HG03565 (cell line): ENCODE measurements at regions not wholly inside any gene's neighbourhood (a gene's known extent, or its start where the extent isn't known, plus 50 kb on each side); places are given as distances from the start of the nearest gene placed in this dataset.
"Not testable (repeated sequence)": the region's sequence is repeated elsewhere in the genome, so short reads cannot be mapped to it uniquely, and the experiment has no call there.

Experiments used
- ATAC-seq: cut with Tn5 transposase; IDR thresholded peaks from one replicate; pipeline ENCODE4 v1.9.1; 2021; ENCODE audit warnings: mild to moderate bottlenecking, moderate library complexity; ENCODE audit not compliant: unreplicated experiment

DNA sequence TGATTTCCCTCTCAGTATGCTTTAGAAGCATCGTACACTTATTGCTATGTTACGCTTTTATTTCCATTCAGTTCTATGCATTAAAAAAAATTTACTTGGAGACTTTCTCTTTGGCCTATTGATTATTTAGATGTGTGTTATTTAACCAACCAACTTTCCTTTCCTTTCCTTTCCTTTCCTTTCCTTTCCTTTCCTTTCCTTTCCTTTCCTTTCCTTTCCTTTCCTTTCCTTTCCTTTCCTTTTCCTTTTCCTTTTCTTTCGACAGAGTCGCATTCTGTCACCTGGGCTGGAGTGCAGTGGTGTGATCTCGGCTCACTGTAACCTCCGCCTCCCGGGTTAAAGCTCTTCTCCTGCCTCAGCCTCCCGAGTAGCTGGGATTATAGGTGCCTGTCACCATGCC lies 502.7 kb upstream of the LARGE1 start:
- ATAC-seq = not testable (repeated sequence)

DNA sequence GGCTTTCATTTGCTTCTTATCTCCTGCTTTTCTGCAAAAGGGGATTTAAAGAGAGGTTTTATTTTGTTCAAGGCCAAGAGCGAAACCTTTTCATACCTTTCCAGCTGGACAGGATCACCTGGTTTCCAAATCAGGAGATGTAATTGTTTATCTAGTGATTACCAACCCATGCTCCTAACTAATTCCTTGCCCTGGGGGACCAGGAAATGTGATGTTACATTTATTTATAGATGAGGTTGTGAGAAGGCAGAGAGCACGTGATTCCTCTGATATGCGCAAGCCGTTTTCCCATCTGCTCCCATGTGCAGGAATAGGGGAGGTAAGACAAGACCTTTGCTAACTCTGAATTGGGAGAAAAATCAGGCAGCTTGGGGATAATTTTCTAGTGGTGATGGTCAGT lies 507.2 kb upstream of the LARGE1 start:
- ATAC-seq = no peak

DNA sequence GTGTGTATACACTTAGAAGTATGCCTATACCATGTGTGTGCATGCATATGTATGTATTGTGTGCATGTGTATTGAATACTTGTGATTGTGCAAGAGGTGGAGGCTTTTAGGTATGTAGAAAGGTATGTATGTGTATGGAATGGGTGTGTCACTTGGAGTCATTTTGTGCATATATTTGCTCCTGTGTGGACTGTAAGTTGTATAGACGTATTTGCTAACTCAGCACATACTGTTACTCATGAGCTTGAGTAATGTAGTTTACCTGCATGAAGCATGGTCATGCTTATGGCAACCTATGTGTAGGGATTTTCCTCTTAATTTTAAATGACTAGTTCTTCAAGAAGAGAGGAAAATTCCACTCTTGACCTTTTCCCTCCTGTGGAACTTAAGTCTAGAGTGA lies 507.6 kb upstream of the LARGE1 start:
- ATAC-seq = no peak

DNA sequence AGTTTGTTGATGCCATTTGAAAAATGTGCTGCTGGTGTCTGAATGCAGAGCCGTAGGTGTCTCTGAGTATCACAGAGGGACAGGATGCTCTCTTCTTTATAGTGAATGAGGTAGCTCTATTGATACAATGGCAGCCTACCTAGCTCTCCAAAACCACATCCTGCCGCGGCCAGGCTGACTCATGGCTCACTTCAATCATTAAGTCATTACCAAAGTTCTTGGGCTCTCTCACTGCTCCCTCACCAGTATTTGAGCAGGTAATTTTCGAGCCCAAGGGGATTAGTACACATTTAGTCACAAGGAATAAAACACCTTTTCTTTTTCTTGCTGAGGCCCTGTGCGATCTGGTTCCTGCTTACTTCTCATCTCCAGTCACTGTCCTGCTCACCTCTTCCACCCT lies 509.0 kb upstream of the LARGE1 start:
- ATAC-seq = no peak

DNA sequence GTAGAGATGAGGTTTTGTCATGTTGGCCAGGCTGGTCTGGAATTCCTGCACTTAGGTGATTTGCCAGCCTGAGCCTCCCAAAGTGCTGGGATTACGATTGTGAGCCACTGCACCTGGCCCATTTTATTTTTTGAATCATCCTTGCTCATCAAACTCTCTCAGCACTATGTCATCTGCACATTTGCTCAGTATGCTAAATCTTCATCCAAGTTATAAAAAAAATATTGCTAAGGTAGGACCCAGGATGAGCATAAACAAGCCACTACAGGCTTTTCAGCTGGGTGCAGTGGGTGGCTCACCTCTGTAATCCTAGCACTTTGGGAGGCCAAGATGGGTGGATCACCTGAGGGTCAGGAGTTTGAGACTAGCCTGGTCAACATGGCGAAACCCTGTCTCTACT lies 510.1 kb upstream of the LARGE1 start:
- no peak for ATAC-seq

DNA sequence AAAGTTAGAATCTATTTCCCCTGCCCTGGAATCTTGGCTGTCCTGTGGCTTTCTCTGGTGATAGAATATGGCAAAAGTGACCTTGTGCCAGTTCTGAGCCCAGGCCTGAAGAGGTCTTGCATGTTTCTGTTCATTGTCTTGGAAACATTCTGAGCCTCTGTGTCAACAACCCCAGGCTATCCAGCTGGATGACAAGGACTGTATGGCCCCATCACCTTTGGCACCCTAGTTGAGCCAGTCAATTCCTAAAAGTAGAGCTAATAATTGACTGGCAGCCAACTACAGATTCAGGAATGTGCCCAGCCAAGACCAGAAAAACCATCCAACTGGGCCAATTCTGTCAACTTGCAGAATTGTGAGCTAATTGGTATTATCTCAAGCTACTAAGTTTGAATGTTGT lies 514.1 kb upstream of the LARGE1 start:
- no peak for ATAC-seq

DNA sequence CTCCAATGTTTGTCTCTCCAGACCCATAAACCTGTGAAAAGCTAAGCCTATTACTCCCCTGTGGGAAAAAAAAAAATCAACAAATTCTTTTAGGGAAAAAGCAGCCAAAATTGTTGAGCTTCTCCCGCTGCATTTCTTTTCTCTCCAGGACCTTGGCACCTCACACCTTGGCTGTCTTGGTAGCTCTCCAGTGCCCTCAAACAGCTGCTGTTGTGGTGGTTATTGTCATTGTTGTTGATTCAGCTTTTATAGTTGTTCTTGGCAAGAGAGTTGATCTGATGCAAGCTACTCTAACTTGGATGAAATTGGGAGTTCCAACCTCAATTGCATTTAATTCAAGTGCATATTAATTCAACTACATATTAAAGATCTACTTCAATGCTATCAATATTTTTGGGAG lies 516.9 kb upstream of the LARGE1 start:
- no peak for ATAC-seq

DNA sequence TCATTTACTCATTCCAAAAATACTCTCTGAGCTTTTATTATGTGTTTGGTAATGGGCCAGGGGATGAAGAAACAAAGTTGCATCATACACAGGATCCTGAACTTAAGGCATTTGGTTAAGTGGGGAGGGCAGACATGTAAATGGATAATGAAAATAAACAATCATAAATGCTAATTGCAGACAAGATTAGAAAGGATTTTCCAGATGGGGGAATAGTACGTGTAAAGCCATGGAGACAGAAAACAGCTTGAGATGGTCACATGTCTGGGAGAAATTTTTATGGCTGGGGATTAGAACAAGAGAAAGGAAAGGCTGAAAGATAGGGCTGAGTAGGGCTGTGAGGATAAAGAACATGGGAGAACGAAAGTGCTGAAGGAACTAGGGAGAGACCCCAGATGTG lies 534.3 kb upstream of the LARGE1 start:
- no peak for ATAC-seq

DNA sequence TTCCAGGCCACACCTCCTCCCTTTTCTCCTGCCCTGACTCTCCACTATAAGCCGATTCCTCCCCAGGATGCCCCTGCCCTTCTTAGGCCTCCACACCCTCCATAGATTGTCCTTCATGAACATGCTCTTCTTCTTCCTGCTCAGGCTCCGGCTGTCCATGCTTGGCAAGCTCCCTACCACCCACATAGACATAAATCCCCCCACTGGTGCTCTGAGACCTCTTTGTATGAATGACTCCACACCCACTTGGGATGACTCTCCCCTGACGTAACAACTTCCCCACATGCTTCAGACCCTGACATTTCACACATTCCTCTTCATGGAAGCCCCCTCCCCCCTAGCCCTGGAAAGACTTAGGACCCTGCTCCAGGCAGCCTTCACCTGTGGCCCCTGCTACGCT lies 542.5 kb upstream of the LARGE1 start:
- no peak for ATAC-seq

DNA sequence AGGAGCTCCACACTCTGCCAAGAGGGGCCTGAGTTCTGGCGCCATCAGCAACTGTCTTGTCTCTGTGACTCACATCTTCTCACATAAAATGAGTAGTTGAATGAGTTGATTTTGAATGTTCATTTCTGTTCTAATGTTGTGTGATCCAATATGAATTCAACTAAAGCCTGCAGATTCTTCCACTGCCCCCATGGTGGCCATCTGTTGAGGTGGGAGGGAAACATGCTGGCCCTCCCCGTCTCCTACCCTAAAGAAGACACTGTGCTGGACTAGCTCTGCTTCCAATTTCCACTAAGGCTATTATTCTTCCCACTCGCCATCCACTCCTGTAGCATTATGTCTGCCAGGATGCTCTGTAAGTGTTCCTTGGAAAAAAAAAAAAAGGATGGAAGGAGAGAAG lies 555.6 kb upstream of the LARGE1 start:
- no peak for ATAC-seq

DNA sequence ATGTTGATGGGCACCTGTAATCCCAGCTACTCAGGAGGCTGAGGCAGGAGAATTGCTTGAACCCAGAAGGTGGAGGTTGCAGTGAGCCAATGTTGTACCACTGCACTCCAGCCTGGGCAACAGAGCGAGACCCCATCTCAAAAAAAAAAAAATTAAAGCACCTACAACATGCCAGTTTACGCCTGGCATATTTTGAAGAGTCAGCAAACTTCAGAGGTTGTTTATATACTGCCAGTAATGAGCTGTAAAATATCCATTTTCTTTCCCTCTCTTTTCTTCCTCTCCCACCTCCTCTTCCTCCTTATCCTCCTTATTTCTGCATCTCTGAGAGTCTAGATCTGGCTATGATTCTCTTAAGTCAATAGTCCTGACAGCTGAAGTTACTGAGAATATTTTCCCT lies 556.5 kb upstream of the LARGE1 start:
- ATAC-seq = no peak

DNA sequence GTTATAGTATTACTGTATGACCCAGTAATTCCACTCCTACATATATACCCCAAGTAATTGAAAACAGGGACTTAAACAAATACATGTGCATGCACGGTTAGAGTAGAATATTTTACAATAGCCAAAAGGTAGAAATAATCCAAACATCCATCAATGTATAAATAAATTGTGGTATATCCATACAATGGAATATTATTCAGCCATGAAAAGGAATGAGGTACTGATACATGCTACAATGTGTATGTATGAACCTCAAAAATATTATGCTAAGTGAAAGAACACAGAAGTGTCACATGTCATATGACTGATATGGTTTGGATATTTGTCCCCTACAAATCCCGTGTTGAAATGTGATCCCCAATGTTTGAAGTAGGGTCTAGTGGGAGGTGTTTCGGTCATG lies 560.8 kb upstream of the LARGE1 start:
- ATAC-seq = no peak

DNA sequence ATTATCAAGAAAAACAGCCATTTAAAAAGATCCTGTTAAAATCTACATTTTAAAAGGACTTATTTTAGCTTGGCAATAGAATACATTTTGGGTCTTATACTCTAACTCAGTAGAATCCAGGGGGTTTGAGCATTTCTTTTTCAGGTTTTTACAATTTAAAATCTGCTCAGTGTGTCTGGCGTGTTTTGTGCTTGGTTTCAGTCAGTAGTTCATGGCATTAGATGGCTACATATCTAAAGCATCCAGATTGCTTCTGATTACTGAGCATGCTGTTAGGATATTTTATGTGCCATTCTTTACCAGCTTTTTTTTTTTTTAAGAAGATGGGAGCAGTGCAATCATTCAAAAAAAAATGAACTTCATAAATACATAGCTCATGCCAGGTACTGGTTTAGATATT lies 566.1 kb upstream of the LARGE1 start:
- ATAC-seq = no peak

DNA sequence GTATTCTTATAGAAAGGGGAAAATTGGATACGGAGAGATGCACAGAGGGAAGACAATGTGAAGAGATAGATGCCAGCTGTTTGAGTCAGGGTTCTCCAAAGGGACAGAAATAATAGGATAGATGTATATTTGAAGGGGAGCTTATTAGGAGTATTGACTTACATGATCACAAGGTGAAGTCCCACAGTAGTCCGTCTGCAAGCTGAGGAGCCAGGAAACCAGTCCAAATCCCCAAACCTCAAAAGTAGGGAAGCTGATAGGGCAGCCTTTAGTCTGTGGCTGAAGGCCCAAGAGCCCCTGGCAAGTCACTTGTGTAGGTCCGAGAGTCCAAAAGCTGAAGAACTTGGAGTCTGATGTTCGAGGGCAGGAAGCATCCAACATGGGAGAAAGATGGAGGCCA lies 569.6 kb upstream of the LARGE1 start:
- ATAC-seq = no peak

DNA sequence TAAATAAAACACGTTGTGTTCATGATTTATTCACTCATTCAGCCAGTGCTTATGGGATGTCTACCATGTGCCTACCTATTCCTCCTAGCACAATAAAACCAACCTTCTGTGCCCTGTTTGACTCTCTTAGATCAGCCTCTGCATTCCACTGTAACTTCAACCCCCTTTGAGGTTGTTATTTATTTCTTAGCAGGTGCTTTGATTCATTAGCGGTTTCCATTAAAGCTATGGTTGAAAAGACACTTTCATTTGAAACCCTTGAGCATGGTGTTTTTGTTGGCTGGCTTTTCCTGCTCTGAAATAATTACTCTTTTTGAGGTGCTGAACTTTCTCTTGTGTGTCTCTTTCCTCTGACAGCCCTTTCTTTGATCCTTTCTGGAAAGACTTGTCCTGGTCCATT lies 570.6 kb upstream of the LARGE1 start:
- no peak for ATAC-seq

DNA sequence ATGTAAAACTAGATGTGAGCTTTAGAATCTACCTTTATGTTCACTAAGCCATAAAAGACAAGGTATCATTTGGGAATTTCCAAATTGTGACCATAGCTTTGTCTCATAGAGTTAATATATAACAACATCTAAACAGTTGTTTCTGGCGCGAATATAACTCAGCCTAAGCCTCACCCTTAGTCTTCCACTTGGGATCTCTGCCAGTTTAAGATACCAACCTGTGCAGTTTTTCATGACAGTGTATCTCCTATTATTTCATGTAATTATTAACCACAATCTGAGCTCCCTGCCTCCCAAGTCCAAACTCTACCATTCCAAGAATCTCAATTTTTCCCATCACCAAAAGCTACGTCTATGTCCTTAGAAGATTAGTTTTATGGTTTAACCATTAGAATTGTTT lies 572.5 kb upstream of the ISX start:
- no peak for ATAC-seq

DNA sequence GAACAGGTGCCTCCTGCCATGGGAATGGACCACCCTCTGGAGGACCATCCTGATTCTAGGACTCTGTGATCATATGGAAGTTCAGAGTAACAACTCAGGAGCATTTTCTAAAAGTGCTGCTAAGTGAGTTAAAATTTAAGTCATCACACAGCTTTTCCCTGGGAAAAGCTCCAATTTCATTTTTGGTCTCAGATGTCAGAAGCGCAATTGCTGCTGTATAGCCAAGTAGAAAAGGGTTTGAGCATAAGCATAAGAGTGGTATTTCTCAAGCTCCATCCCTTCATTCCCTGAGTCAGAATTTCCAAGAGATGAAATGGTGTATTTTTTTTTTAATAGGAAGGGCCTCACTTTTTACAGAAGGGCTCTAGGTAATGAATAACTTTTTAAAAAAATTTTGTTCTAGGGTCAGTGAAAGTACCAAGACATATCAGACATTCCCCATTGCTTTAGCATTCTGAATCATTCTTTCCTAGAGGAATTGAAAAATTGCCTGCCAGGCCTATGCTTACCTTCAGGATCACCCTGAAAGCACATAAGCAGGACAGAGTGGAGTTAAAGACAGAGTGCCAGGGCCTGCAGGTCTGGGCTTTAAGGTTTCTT lies 564.5 kb upstream of the ISX start:
- no peak for ATAC-seq

DNA sequence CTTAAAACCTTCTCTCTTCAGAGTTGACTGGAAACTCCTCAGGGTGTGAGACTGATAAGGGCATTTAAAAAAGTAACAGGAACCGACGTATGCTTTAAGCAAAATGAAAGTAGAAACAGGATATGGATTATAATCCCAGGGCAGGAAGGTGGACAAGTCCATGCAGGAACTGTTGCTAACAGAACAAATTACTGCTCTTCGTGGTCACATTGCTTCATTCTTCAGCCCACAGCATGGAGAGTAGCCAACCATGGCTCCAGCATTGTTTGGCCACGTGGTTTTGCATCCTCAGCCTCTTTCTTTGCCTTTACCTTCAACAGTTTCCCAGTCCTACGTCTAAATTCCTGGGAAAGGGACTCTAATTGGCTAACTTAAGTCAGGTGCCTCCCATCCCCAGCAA lies 563.1 kb upstream of the ISX start:
- ATAC-seq = no peak

DNA sequence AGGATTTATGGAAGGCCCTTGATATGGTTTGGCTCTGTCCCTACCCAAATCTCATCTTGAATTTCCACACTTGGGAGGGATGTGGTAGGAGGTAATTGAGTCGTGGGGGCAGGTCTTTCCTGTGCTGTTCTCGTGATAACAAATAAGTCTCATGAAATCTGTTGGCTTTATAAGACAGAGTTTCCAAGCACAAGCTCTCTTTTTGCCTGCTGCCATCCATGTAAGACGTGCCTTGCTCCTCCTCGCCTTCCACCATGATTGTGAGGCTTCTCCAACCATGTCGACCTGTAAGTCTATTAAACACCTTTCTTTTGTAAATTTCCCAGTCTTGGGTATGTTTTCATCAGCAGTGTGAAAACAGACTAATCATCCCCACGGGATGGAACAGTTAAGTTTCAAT lies 557.2 kb upstream of the ISX start:
- ATAC-seq = no peak

DNA sequence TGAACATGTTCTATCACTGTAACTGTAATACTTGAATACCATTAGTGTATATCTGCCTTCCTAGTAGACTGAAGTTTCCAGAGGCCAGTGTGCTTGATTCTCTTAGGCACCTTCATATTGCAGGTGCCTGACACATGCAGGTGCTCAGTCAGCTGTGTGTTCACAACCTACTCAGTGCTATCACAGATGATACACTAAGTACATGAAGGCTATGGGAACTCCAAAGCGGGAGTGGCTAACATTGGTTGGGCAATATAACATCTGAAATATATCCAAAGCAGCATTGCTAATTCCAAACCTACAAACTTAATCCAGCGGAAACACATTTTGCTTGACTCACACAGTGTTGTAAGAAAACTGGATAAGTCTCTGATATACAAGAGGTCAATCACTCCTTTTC lies 539.3 kb upstream of the ISX start:
- ATAC-seq = no peak

DNA sequence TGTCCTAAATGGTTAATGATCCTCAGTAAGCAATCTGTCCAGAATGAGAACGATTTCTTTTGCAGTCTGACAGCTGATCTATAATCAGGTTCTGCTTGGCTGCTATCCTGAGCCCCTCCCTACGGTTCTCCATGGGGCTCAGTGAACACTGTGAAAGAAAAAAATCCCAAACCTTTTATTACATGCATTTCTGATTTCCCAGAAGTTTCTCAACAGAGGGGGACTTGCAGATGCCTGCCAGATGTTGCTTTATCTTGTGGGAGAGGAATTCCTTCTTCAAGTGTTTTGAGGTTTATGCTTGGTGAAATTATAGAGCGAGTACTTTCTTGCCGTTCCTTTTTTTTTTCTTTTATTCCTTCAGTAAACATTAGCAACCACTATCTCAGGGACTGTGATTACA lies 531.9 kb upstream of the ISX start:
- ATAC-seq = no peak

DNA sequence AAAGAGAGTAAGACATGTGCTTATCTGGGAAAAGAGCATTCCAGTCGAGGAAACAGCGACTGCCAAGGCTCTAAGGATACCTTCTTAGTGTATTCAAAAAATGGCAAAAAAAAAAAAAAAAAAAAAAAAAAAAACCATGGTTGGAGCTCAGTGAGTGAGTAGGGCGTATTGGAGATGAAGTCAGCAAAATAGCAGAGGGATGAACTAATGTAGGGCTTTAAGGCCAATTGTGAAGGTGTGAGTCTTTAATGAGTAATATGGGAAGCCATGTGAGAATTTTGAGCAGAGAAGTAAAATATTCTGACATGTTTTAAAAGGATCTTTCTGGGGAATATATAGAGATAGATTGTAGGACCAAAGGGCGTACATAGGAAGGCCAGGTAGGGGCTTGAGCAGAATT lies 498.6 kb upstream of the ISX start:
- ATAC-seq = no peak

DNA sequence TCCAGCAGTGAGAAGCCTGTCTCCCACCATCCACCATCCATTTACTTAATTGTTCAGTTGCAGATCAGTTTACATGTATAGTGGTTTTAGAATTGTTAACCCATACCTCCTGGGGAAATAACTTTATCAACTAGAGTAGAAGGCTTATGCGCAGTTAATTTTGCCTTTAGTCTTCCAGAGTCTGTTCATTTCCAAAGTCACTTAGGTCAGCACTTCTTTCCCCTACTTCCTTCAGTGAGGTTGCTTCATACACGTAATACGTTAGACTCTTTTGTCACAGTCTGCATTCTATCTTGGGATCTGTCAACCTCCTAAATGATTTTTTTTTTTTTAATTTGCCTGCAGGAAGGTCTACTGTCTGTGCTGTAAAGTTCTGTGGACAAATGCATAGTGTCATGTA lies 495.6 kb upstream of the ISX start:
- no peak for ATAC-seq

DNA sequence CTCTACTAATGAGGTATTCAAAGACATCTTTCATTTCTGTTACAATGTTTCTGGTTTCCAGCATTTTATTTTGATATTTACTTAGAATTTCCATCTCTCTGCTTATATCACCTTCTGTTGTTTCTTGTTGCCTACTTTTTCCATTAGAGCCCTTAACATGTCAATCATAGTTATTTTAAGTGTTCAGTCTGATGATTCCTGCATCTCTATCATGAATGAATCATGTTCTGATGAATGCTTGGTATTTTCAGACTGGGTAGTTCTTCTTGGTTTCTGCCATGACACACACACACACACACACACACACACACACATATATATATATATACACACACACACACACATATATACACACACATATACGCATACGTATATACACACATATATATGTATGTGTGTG lies 486.4 kb upstream of the ISX start:
- no peak for ATAC-seq
